Urothelium cell line (cell line): ENCODE measurements at regions not wholly inside any gene's neighbourhood (a gene's known extent, or its start where the extent isn't known, plus 50 kb on each side); places are given as distances from the start of the nearest gene placed in this dataset.

Source experiments
- DNase-seq: peaks from one replicate; pipeline ENCODE4 v3.0.0; 2011; ENCODE audit warnings: low spot score, mixed read lengths
- FAIRE-seq: peaks from 2 replicates; lab custom pipeline; 2011; peaks lifted over from hg19 to GRCh38; lab: Jason Lieb, UNC

- DNase-seq (no peak), FAIRE-seq (no peak)
Measured at GRCh38 chr18:45409971-45410370, 205.3 kb upstream of the SLC14A2 start.

- no peak for FAIRE-seq
- DNase-seq: peak; percentile 24
Measured at GRCh38 chr18:45412577-45412976, 202.7 kb upstream of the SLC14A2 start.

- DNase-seq (no peak), FAIRE-seq (no peak)
Measured at GRCh38 chr18:45413180-45413836, 202.0 kb upstream of the SLC14A2 start.

- no peak for DNase-seq
- no peak for FAIRE-seq
Measured at GRCh38 chr18:45415614-45416013, 199.7 kb upstream of the SLC14A2 start.

- no peak for DNase-seq
- FAIRE-seq: no peak
Measured at GRCh38 chr18:45416168-45416567, 199.1 kb upstream of the SLC14A2 start.

- DNase-seq (no peak), FAIRE-seq (no peak)
Measured at GRCh38 chr18:45417392-45417791, 197.9 kb upstream of the SLC14A2 start.

GRCh38 chr18:45423659-45424058 is 191.6 kb upstream of the SLC14A2 start:
- DNase-seq: no peak
- no peak for FAIRE-seq

GRCh38 chr18:45430041-45430440 is 185.2 kb upstream of the SLC14A2 start:
- DNase-seq (no peak), FAIRE-seq (no peak)

- FAIRE-seq: no peak
Measured at GRCh38 chr18:45435810-45436209, 179.5 kb upstream of the SLC14A2 start.

GRCh38 chr18:45437366-45437765 is 177.9 kb upstream of the SLC14A2 start:
- no peak for FAIRE-seq
- DNase-seq: no peak

More at GRCh38 chr18:45435810-45436209, 179.5 kb upstream of the SLC14A2 start:
- DNase-seq: no peak

GRCh38 chr18:45439851-45440645 is 175.2 kb upstream of the SLC14A2 start:
- DNase-seq (no peak), FAIRE-seq (no peak)

- DNase-seq: peak; percentile 18
- FAIRE-seq: no peak
Measured at GRCh38 chr18:45441110-45441847, 174.0 kb upstream of the SLC14A2 start.

- no peak for FAIRE-seq
- DNase-seq: no peak
Measured at GRCh38 chr18:45444040-45444439, 171.2 kb upstream of the SLC14A2 start.

- FAIRE-seq: no peak
- DNase-seq: no peak
Measured at GRCh38 chr18:45447355-45448265, 167.7 kb upstream of the SLC14A2 start.

GRCh38 chr18:45448871-45449270 is 166.4 kb upstream of the SLC14A2 start:
- no peak for DNase-seq
- no peak for FAIRE-seq

- no peak for FAIRE-seq
- DNase-seq: no peak
Measured at GRCh38 chr18:45449418-45450227, 165.7 kb upstream of the SLC14A2 start.

- FAIRE-seq: no peak
Measured at GRCh38 chr18:45456090-45457021, 158.9 kb upstream of the SLC14A2 start.

GRCh38 chr18:45458033-45458432 is 157.2 kb upstream of the SLC14A2 start:
- FAIRE-seq (no peak), DNase-seq (no peak)

More at GRCh38 chr18:45456090-45457021, 158.9 kb upstream of the SLC14A2 start:
- no peak for DNase-seq

GRCh38 chr18:45462179-45462578 is 153.1 kb upstream of the SLC14A2 start:
- FAIRE-seq (no peak), DNase-seq (no peak)
